NCI-H82 treated with DMSO at 0.1 percent for 48 hours (cell line): ENCODE measurements at regions not wholly inside any gene's neighbourhood (a gene's known extent, or its start where the extent isn't known, plus 50 kb on each side); places are given as distances from the start of the nearest gene placed in this dataset.
A peak's percentile ranks its signal among the peaks of the same experiment; 100 is the strongest.
"Not testable (repeated sequence)": the region's sequence is repeated elsewhere in the genome, so short reads cannot be mapped to it uniquely, and the experiment has no call there.

ENCODE experiments used
- DNase-seq: peaks from one replicate; lab custom pipeline; 2025; ENCODE audit not compliant: unreplicated experiment; lab: John Stamatoyannopoulos, UW

DNA sequence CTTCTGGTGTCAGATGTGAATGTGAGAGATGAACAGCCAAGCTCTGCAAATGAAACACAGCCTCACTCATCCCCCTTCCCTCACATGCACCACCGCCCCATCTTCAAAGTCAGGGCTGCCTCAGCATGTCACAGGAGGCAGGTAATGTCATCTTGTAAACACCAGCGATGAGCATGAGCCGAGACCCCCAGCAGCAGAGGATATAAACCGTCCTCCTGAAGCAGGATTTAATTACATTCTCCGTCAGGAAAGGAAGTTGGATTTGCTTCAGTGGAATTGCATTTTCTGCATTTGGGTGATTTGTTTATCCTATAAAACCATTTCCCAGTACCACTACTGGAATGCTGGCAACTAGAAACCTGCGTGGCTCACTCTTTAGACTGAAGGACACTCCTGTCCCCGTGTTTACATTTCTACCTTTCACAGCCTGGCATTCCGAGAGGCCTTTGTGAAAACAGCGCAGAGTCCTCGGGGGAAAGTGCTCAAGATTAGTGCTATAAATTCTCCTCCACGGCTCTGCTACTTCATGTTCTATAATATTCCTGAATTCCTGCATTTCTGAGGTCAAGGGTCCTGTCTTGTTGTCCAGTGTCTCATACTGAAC lies 619.2 kb downstream of the IRS1 start:
- no peak for DNase-seq

DNA sequence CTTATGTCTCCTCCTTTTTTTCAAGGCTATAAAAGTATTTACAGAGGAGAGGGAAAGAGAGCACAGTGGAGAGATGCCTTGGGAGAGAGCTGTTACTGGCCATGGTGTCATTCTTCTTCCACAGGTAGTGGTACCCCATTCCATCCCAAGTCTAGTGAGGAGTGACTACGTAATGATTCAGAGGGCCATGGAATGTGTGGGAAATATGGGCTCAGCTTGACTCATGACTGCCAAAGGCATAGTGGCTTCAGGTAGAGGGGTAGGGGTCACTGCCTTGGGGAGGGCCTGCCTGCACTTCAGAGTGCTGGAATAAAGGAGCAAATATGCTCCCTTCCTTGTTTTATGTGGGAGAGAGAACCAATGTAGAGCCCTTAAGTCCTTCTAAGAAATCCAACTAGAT lies 620.6 kb downstream of the IRS1 start:
- no peak for DNase-seq

DNA sequence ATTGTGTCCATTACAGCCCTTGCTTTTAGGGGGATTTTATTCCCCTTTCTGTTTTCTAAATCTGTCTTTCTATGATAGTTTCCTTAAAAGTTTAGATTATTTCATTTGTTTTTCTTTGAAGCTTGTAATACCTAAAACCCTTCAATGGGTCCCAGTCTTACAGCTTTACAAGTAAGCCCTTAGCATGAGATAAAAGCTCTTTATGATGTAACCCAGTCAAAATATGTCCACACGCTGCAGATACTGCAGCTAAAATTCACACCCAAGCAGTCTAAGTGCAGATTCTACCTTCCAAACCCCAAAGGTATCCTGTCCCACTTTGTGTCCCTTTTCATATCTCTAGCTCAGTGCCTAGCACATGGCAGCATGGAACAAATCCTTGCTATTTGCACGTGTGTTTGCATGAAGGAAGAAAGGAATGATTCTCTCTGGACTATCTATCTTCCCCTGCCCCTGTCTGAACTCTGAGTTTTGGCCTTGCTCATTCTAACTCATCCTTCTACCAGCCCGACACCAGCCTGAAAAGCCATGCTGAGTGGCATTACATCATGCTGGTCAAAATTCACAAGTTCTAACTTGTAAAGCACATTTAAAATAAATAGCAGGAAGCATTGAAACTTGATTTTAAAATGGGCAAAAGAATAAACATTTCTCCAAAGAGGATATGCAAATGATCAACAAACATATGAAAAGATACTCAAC lies 623.2 kb downstream of the IRS1 start:
- no peak for DNase-seq

DNA sequence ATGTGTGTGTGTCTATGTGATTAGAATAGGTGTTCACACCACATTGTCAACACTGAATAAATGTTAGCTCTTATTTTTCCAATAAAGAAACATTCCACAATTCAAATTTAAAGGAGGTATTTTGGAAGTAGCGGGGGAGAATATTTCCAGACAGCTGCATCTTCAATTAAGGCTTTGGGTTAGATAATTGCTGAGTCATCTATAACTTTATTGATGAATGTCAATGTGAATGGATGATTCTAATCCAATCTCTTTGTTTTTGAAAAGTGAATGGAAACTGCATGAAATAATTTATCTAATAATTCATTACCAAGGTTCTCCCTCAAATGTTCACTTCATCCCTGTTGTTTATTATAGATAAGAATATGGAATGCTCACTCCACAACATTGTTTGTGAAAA lies 625.2 kb downstream of the IRS1 start:
- no peak for DNase-seq

DNA sequence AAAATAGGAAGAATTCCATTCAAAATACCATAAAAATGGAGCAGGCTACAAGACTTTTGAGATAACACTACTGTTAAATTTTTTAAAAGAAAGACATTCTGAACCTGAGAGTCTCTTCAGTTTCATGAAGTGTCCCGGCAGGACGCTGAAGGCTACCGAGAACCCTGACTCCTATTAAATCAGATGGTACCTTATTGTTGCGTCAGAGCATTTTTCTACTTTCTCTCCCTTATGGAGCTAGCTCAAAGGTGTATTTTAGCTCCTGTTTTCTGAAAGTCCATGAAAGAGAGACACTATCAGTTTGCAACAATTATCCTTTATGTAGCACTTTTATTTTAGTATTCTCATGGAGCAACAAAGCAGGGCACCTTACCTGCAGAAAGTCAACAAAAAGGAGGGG lies 626.7 kb downstream of the IRS1 start:
- no peak for DNase-seq

DNA sequence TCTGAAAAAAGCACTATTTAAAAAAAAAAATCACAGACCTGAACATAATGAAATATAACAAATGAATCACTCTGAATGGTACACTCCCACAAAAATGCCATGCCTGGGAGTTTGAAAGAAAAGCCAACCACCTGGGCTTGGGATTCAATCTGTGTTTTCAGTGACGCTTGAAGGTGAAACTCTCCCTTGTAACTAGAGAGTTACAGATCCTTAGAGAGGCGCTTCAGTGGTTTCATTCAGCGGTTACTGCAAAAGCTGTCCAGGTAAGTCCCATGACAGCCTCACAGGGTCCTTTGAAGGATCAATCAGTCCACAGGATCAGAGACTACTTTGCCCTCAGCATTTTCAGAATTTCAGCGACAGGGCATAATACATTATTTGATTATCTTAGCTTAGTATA lies 627.3 kb downstream of the IRS1 start:
- DNase-seq: no peak

DNA sequence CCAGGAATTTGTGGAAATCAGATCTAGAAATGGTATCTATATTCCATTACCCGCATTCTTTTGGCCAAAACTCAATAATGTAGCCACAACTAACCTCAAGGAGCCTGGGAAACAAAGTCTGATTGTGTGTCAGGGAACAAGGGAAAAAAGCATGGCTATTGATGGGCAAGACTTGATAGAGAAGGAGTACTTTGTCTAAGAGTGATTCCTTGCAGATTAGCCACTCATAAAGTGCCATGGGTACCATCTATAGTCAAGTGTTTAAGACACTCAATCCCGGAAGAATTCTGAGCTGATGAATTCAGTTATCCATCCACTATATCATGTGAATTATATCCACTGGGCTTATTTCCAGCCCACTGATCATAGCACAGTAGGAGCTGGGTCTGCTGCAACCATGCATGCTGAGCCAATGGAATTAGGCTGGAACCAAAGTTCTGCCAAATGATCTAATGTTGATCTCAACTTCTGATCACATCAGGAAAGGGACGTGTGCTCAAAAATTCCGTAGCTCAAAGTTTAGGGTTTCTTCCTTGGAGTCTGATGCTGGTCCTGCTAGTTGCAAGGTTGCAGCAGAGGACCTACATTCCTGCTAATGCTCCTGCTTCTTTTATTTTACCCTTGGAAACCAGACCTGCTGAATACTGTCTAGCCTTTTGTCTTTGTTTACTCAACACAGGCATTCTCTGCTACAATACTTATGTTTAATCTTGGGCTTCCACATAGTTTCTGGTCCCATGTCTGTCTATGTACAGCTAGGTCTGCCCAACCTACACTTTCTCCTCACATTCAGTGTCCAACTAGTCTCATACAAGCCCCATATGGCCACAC lies 629.7 kb downstream of the IRS1 start:
- no peak for DNase-seq

DNA sequence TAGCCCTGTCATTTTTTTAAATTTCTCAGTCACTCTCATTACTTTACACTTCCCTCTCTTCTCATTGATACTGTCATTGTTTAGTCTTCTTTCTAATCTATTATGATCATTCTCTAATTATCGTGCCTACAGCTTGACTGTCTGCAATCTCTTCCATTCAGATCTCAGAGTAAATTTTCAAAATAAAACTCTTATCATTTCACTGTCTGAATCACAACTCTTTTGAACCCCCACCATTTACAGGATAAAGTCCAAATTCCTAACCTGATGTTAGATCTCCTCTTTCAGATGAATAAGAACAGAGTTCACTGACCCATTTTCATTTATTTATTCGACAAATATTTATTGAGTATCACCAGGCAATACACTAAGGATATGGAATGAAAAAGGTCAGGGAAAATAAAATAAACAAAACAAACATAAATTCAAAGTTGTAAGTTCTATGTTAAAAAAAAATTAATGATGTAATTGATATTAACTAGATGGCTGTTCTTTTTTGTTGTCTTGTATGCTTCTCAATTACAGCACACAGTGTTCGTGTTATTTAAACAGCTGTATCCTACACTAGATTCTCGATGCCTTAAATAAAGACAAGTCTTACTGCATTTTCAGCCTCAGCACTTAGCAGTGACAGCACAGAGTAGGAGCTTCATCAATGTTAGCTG lies 631.0 kb downstream of the IRS1 start:
- no peak for DNase-seq

DNA sequence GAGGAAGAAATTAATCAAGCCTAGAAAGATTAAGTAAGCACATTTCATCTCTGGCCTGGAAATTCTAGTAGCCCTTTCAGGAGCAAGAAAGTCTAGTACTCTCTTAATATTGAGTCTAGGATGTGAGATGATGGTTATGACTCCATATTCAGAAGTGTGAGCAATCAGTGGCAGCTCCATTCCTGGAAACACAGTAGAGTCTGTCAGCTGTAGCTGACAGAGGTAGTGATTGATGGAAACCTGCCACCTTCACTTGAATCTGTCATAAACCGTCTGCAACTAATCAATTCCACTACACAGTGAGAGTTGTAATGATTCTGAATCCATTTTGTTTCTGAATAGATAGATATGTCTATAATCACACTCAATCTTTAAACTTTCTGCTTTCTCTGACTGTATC lies 635.1 kb downstream of the IRS1 start:
- no peak for DNase-seq

DNA sequence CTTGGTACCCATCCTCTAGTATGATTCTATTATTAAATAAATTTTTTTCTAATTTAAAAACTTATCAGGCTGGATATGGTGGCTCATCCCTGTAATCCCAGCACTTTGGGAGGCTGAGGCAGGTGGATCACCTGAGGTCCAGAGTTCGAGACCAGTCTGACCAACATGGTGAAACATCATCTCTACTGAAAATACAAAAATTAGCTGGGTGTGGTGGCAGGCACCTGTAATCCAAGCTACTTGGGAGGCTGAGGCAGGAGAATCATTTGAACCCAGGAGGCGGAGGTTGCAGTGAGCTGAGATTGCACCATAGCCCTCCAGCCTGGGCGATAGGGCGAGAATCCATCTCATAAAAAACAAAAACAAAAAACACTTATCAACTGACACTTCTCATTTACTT lies 639.0 kb downstream of the IRS1 start:
- not testable (repeated sequence) for DNase-seq

DNA sequence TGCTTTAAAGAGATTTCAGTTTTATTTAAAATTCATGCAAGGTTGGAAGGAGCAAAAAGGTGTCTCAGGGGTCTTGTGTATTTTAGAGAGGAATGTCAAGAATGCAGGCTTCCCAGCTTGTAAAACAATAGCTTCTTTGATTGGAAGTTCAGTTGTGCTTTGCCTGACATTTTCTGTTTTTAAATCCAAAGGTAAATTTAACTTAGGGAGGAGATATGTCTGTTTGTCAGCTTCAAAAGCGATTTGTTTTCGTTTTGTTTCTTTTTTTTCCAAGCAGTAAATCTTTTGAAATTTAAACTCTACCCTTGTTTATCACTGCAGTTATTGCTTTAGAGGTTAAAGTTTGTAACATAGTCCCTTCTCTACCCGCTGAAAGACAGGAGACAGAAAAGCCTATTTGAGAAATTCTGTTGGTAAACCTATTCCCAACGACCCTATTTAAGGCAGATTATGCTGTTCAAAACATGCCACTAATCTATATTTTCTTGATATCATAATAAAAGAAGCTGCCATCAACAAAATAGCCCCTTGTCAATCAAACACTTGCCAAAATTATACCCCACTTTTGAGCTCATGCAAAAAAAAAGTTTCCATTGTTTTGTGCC lies 639.6 kb downstream of the IRS1 start:
- no peak for DNase-seq

DNA sequence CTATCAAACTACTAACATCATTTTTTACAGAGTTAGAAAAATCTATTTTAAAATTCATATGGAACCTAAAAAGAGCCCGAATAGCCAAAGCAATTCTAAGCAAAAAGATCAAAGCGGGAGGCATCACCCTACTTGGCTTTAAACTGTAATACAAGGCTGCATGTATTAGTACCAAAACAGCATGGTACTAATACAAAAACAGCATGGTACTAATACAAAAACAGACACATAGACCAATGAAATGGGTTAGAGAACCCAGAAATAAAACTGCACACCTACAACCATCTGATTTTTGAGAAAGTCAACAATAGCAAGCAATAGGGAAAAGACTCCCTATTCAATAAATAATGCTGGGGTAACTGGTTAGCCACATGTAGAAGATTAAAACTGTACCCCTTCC lies 640.7 kb downstream of the IRS1 start:
- DNase-seq: no peak

DNA sequence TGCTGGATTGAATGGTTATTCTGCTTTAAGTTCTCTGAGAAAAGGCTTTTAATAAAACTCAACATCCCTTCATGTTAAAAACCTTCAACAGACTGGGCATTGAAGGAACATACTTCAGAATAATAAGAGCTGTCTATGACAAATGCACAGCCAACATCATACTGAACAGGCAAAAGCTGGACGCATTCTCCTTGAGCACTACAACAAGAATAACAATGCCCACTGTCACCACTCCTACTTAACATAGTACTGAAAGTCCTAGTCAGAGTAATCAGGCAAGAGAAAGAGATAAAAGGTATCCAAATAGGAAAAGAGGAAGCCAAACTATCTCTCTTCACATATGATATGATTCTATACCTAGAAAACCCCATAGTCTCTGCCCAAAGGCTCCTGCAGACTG lies 641.4 kb downstream of the IRS1 start:
- no peak for DNase-seq

DNA sequence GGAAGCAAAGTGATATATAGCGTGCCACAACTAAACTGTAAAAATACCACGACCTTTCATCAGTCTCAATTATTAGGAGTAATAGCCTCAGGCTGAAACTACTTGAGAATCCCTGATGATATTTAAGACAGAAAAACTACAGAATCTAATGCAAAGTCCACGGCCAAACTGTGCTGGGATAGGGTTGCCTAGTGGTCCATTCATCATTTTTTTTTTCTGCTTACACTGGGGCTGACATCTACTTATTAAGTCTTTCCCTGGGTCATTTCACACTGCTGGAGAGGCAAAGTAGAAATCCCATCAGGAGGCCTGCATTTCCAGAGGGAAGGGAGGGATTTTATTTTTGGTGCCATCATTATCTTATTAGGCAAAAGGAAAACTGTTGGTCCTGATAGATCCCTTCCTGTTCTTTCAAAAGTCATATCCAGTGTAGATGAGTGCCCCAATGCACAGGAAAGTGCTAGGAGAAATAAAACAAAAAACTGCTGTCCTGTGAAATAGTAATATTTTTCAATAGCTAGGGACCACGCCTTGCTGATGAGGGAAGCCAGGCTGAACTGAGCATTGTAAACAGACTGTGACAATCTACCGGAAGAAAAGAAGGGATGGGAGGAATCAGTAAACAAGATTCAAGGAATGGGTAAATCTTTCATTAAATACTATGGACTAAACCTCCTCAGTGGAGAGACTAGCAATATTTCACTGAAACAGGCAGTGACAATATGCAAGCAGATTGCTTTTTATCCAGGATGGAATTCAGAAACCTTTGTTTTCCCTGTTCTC lies 644.3 kb downstream of the IRS1 start:
- DNase-seq: peak; percentile 37

DNA sequence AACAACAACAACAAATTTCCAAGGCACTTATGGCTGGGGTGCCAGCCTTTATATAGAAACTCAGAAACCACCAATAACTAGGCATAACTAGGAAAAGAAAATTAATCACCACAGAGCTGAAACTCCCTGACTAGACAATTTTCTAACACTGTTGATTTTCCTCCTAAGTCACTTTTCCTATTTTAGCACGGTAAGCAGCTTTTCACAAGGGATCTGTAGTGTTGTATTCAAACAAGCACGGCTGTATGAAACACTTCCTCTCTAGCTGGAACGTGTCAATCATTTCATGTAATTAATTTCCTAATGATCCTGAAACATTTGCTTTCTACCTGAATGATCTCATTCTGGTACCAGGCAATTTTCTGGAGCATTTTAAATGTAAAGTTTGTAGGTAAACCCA lies 645.0 kb downstream of the IRS1 start:
- DNase-seq: peak; percentile 17

DNA sequence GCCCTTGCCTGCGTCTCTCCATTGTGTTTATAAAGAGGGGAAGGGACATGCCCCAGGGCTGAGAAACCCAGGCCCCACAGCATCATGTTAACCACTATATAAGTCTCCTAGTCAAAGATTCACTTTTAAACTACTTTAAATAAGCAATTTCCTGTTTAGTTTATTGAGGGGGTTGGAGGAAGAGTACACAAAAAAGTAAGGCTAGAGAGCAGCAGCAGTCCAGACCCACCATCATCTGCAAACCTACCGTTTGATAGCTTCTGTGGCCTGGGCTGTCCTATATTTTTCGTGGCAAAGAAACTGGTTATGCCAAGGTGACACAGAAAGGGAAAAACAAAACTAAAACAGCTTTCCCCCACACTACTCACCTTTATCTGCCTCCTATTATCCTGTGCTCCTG lies 646.1 kb downstream of the IRS1 start:
- DNase-seq: no peak

DNA sequence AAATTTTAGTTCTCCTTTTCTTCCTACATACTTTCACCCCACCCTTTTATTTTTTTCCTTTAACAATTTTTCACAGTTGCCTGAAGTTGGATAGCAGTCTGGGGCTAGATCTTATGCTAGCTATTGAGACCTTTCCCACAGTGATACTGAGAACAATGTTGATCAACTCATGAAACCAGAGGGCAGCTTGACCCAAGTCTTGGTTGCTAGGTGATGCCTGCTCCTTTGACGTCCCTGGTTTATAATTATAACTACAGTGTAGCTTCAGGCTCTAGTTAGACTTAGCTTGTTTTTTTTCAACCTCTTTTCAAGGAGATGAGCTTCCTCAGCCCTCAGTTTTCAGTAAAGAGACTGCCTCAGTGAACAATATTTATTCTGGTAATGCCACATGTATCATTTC lies 648.5 kb downstream of the IRS1 start:
- no peak for DNase-seq

DNA sequence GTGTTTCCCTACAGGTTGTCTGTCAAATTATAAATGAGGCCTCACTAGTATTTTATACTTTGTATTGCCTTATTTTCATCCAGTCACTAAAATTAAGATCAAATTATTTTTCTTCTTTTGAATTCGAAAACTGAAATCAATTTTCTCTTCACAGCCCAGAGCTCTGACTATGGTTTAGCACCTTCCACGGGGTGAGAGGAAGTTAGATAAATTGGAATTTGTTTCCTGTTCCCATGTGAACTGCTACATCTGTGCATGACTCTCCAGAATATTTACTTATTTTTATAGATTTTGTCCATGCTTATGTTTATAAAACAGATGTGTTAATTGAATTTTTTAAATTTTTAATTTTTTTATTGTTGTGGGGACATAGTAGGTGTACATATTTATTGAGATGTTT lies 656.5 kb downstream of the IRS1 start:
- no peak for DNase-seq

DNA sequence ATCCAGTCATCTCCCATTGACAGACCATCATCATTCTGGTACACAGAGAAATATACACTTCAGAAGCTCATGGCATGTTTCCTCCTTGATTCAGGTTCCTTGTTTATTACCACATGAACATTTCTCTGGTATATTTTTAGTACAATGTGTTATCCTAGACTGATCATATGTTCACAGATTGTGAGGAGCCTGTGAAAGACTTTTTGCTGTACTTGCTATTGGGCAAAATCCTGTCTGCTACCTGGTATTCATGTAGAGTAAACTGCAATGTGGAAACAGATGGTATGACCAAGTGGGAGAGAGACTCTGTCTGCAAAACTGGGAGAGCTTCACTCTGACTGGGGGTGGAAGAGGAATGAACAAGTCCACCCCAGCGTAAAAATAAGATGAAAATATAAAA lies 657.2 kb downstream of the IRS1 start:
- no peak for DNase-seq

DNA sequence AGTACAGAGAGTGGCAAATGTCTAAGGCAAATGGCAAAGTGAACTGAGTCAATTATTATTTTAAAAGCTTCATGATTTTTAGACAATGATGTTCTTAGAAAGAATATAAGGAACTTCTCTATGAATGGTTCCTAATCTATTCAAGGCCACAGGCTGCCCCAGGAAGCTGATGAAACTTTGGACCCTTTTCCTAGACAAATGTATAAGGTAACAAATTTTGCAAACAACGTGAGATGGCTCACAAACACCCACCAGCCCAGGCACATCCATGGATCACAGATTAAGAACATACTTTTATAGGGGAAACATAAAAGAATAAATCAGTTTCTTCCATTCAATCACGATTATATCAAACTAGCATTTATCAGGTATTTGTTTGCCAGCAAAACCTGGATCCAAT lies 659.0 kb downstream of the IRS1 start:
- DNase-seq: no peak

DNA sequence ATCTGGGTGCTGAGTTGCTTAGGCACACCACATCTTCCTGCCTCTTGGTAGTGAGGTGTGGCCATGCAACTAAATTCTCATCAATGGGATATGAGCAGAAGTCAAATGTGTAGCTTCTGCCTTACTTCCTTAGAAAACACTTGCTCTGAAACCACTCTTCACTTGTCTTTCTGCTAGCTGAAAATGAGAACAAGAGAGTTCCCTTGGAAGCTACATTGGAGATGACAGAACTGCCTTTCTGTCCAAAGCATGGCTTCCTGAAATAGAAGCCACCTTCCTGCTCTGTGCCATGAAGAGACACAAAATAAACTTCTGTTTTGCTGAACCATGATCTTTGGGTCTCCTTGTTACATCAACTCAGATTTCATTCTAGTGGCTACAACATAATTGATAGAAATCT lies 659.9 kb downstream of the IRS1 start:
- DNase-seq: no peak
